Panc1 (cell line): ENCODE measurements at regions not wholly inside any gene's neighbourhood (a gene's known extent, or its start where the extent isn't known, plus 50 kb on each side); places are given as distances from the start of the nearest gene placed in this dataset.

Experiments used
- CTCF ChIP-seq: fragments of 450-650 bp; IDR thresholded peaks from 2 replicates; pipeline ENCODE4 v1.5.1; 2017; ENCODE audit warnings: mild to moderate bottlenecking
- POLR2AphosphoS5 ChIP-seq: IDR thresholded peaks from 2 replicates; pipeline ENCODE4 v1.6.1; 2012; ENCODE audit warnings: mild to moderate bottlenecking, low read depth, low read length, moderate library complexity

GRCh38 chr12:85616201-85616600 is 220.0 kb downstream of the RASSF9 start:
- no peak for TF ChIP-seq CTCF
- no peak for TF ChIP-seq POLR2AphosphoS5
